ENCODE measurements at regions not wholly inside any gene's neighbourhood (a gene's known extent, or its start where the extent isn't known, plus 50 kb on each side); places are given as distances from the start of the nearest gene placed in this dataset.
A peak's percentile ranks its signal among the peaks of the same experiment; 100 is the strongest.
"Not testable (repeated sequence)": the region's sequence is repeated elsewhere in the genome, so short reads cannot be mapped to it uniquely, and the experiment has no call there.

- peak; percentile 27 for TF ChIP-seq CTCF (conservative IDR thresholded peaks at IDR 0.05; ENCODE audit: low read depth, low read length)
- DNase-seq (ENCODE audit: low read depth), result peak; percentile 28
- H3K4me3 ChIP-seq (ENCODE audit: low read length), result no peak overlapping the region
Observed at GRCh38 chr1:82377201-82377884, 576.6 kb downstream of the ADGRL2 start.

GRCh38 chr1:82373710-82374109, 573.0 kb downstream of the ADGRL2 start:
- DNase-seq (ENCODE audit: low read depth), result no peak
- TF ChIP-seq CTCF (conservative IDR thresholded peaks at IDR 0.05; ENCODE audit: low read depth, low read length), result no peak
- no peak overlapping the region for H3K4me3 ChIP-seq (ENCODE audit: low read length)

GRCh38 chr1:82371844-82372498, 571.2 kb downstream of the ADGRL2 start:
- H3K4me3 ChIP-seq (ENCODE audit: low read length), result no peak overlapping the region
- TF ChIP-seq CTCF (conservative IDR thresholded peaks at IDR 0.05; ENCODE audit: low read depth, low read length), result no peak
- DNase-seq (ENCODE audit: low read depth), result no peak

- H3K4me3 ChIP-seq (ENCODE audit: low read length), result no peak overlapping the region
- TF ChIP-seq CTCF (conservative IDR thresholded peaks at IDR 0.05; ENCODE audit: low read depth, low read length), result no peak
Observed at GRCh38 chr1:82367456-82367855, 566.7 kb downstream of the ADGRL2 start.

GRCh38 chr1:82366689-82367088, 566.0 kb downstream of the ADGRL2 start:
- no peak for TF ChIP-seq CTCF (conservative IDR thresholded peaks at IDR 0.05; ENCODE audit: low read depth, low read length)
- DNase-seq (ENCODE audit: low read depth), result no peak
- H3K4me3 ChIP-seq (ENCODE audit: low read length), result no peak overlapping the region

More at GRCh38 chr1:82367456-82367855, 566.7 kb downstream of the ADGRL2 start:
- DNase-seq (ENCODE audit: low read depth), result no peak

- not testable (repeated sequence) for H3K4me3 ChIP-seq (ENCODE audit: low read length); DNase-seq (ENCODE audit: low read depth)
Observed at GRCh38 chr1:82359541-82359940, 558.8 kb downstream of the ADGRL2 start.

- not testable (repeated sequence) for DNase-seq (ENCODE audit: low read depth); H3K4me3 ChIP-seq (ENCODE audit: low read length)
Observed at GRCh38 chr1:82358706-82359105, 558.0 kb downstream of the ADGRL2 start.

GRCh38 chr1:82354546-82354945, 553.8 kb downstream of the ADGRL2 start:
- not testable (repeated sequence) for DNase-seq (ENCODE audit: low read depth); H3K4me3 ChIP-seq (ENCODE audit: low read length)

Data from retinal pigment epithelial cell (primary cell).